KOPT-K1 (cell line): ENCODE measurements at regions not wholly inside any gene's neighbourhood (a gene's known extent, or its start where the extent isn't known, plus 50 kb on each side); places are given as distances from the start of the nearest gene placed in this dataset.

Source experiments
- H3K27ac ChIP-seq: fragments of 200-600 bp; sonication (generic); 2 replicates; pipeline ENCODE4 v1.5.1; 2016; ENCODE audit warnings: antibody characterized with exemption, mild to moderate bottlenecking, low read depth, low read length; ENCODE audit not compliant: poor library complexity, severe bottlenecking
- H3K36me3 ChIP-seq: fragments of 200-600 bp; sonication (generic); 2 replicates; pipeline ENCODE4 v1.5.1; 2017; ENCODE audit warnings: antibody characterized with exemption, mild to moderate bottlenecking, low read length, moderate library complexity; ENCODE audit not compliant: insufficient read depth
- H3K9me3 ChIP-seq: fragments of 200-600 bp; sonication (generic); 2 replicates; pipeline ENCODE4 v1.5.1; 2017; ENCODE audit warnings: antibody characterized with exemption, low read length, mild to moderate bottlenecking; ENCODE audit not compliant: insufficient read depth, poor library complexity, severe bottlenecking

- H3K9me3 ChIP-seq, result peaks cover 28% of the 10 kb centered on the region
- no peak overlapping the region for H3K27ac ChIP-seq
- H3K36me3 ChIP-seq, result no peaks in the 10 kb centered on the region
These were observed 144.7 kb upstream of the LYZL2 start for GRCh38 chr10:30774261-30774660.

GRCh38 chr10:30773501-30773900 is 143.9 kb upstream of the LYZL2 start:
- Histone ChIP-seq H3K36me3 (no peaks in the 10 kb centered on the region), H3K9me3 (peaks cover 29% of the 10 kb centered on the region), H3K27ac (no peak overlapping the region)

GRCh38 chr10:30770816-30771215 is 141.3 kb upstream of the LYZL2 start:
- Histone ChIP-seq H3K36me3 (no peaks in the 10 kb centered on the region), H3K27ac (no peak overlapping the region), H3K9me3 (peaks cover 29% of the 10 kb centered on the region)

GRCh38 chr10:30770229-30770628 is 140.7 kb upstream of the LYZL2 start:
- H3K9me3 ChIP-seq, result peaks cover 29% of the 10 kb centered on the region
- no peaks in the 10 kb centered on the region for H3K36me3 ChIP-seq
- H3K27ac ChIP-seq, result no peak overlapping the region

GRCh38 chr10:30769361-30769760 is 139.8 kb upstream of the LYZL2 start:
- no peak overlapping the region for H3K27ac ChIP-seq
- H3K36me3 ChIP-seq, result no peaks in the 10 kb centered on the region
- H3K9me3 ChIP-seq, result peaks cover 29% of the 10 kb centered on the region

- H3K9me3 ChIP-seq, result peaks cover 21% of the 10 kb centered on the region
- H3K36me3 ChIP-seq, result no peaks in the 10 kb centered on the region
- H3K27ac ChIP-seq, result no peak overlapping the region
These were observed 136.1 kb upstream of the LYZL2 start for GRCh38 chr10:30765616-30766015.

GRCh38 chr10:30765022-30765615 is 135.6 kb upstream of the LYZL2 start:
- H3K9me3 ChIP-seq, result peaks cover 16% of the 10 kb centered on the region
- H3K27ac ChIP-seq, result no peak overlapping the region
- no peaks in the 10 kb centered on the region for H3K36me3 ChIP-seq

GRCh38 chr10:30763918-30764317 is 134.4 kb upstream of the LYZL2 start:
- Histone ChIP-seq H3K27ac (no peak overlapping the region), H3K36me3 (no peaks in the 10 kb centered on the region), H3K9me3 (peaks cover 6% of the 10 kb centered on the region)

GRCh38 chr10:30762620-30763019 is 133.1 kb upstream of the LYZL2 start:
- H3K27ac ChIP-seq, result no peak overlapping the region
- no peaks in the 10 kb centered on the region for H3K36me3 ChIP-seq
- H3K9me3 ChIP-seq, result peaks cover 6% of the 10 kb centered on the region

GRCh38 chr10:30759423-30759822 is 129.9 kb upstream of the LYZL2 start:
- Histone ChIP-seq H3K9me3 (peaks cover 6% of the 10 kb centered on the region), H3K27ac (peak overlapping the region; percentile 37)

GRCh38 chr10:30758338-30758737 is 128.8 kb upstream of the LYZL2 start:
- Histone ChIP-seq H3K9me3 (peaks cover 6% of the 10 kb centered on the region), H3K36me3 (no peaks in the 10 kb centered on the region), H3K27ac (no peak overlapping the region)

More at GRCh38 chr10:30759423-30759822, 129.9 kb upstream of the LYZL2 start:
- no peaks in the 10 kb centered on the region for H3K36me3 ChIP-seq

- Histone ChIP-seq H3K36me3 (no peaks in the 10 kb centered on the region), H3K27ac (no peak overlapping the region), H3K9me3 (peaks cover 6% of the 10 kb centered on the region)
These were observed 127.3 kb upstream of the LYZL2 start for GRCh38 chr10:30756896-30757295.

- Histone ChIP-seq H3K36me3 (no peaks in the 10 kb centered on the region), H3K27ac (no peak overlapping the region), H3K9me3 (no peaks in the 10 kb centered on the region)
These were observed 126.6 kb upstream of the LYZL2 start for GRCh38 chr10:30756151-30756550.

- H3K9me3 ChIP-seq, result no peaks in the 10 kb centered on the region
- no peaks in the 10 kb centered on the region for H3K36me3 ChIP-seq
- no peak overlapping the region for H3K27ac ChIP-seq
These were observed 125.9 kb upstream of the LYZL2 start for GRCh38 chr10:30755441-30755953.

GRCh38 chr10:30752481-30752881 is 122.9 kb upstream of the LYZL2 start:
- Histone ChIP-seq H3K9me3 (no peaks in the 10 kb centered on the region), H3K36me3 (no peaks in the 10 kb centered on the region), H3K27ac (peak overlapping the region; percentile 72)

- no peaks in the 10 kb centered on the region for H3K36me3 ChIP-seq
- H3K27ac ChIP-seq, result peak overlapping the region; percentile 72
- H3K9me3 ChIP-seq, result no peaks in the 10 kb centered on the region
These were observed 122.3 kb upstream of the LYZL2 start for GRCh38 chr10:30751678-30752331.
